Endothelial cell of umbilical vein (primary cell): ENCODE measurements at regions not wholly inside any gene's neighbourhood (a gene's known extent, or its start where the extent isn't known, plus 50 kb on each side); places are given as distances from the start of the nearest gene placed in this dataset.

Experiments
- BruUV-seq: library from RNA; stranded (reverse); fragments of 400-500 nt; replicated peaks from 2 replicates; lab custom pipeline; 2021; lab: Mats Ljungman, UMichigan
- CTCF ChIA-PET: fragments of 300-600, 350-600 bp; sonication (Branson Sonifier 250); formaldehyde crosslinking; loops from one replicate; lab custom pipeline; 2021; ENCODE audit warnings: antibody characterized with exemption, inconsistent platforms; lab: Charles Lee
- POLR2A ChIA-PET: fragments of 300-600, 350-600 bp; sonication (Branson Sonifier 250); formaldehyde crosslinking; loops from one replicate; lab custom pipeline; 2021; ENCODE audit warnings: antibody characterized with exemption, inconsistent platforms; lab: Charles Lee
- DNase-seq: peaks from one replicate; pipeline ENCODE4 v3.0.0-alpha.2; 2011; ENCODE audit warnings: low read depth, low spot score
- FAIRE-seq: peaks from 2 replicates; lab custom pipeline; 2011; peaks lifted over from hg19 to GRCh38; lab: Jason Lieb, UNC
- H2AFZ ChIP-seq: 2 replicates; pipeline ENCODE4 v1.6.0; 2012; ENCODE audit warnings: low read depth, low read length, control low read depth, inconsistent platforms
- H3K27ac ChIP-seq: 2 replicates; pipeline ENCODE4 v1.5.1; 2011; ENCODE audit warnings: low read depth, mild to moderate bottlenecking, control low read depth, low read length, moderate library complexity; ENCODE audit not compliant: insufficient read depth
- H3K27me3 ChIP-seq, 2 experiments: 2 replicates each; pipeline versions ENCODE4 v1.6.0 to v1.6.1; 2011; ENCODE audit warnings: low read length in 2 of 2, mixed read lengths in 1 of 2; ENCODE audit not compliant: control insufficient read depth in 2 of 2, insufficient read depth in 2 of 2
- H3K36me3 ChIP-seq, 2 experiments: 2 replicates in 1 of 2; 3 replicates in 1 of 2; pipeline ENCODE4 v1.5.1; 2011; ENCODE audit warnings: low read length in 2 of 2, mild to moderate bottlenecking in 1 of 2, moderate library complexity in 1 of 2; ENCODE audit not compliant: control insufficient read depth in 2 of 2, insufficient read depth in 2 of 2; ENCODE audit errors: extremely low read depth in 1 of 2
- H3K4me1 ChIP-seq: 3 replicates; pipeline ENCODE4 v1.5.1; 2011; ENCODE audit warnings: mild to moderate bottlenecking, low read length; ENCODE audit not compliant: control insufficient read depth, insufficient read depth; ENCODE audit errors: extremely low read depth
- H3K4me2 ChIP-seq: 2 replicates; pipeline ENCODE4 v1.6.1; 2011; ENCODE audit warnings: low read length, control low read depth, mixed read lengths; ENCODE audit not compliant: insufficient read depth
- H3K4me3 ChIP-seq, 3 experiments: fragments of 200-600 bp in 1 of 3; sonication (generic), shearing (Covaris generic) in 1 of 3; replicated peaks in 1 of 3; 2 replicates each; pipeline ENCODE4 v1.5.1; 2011 to 2016; ENCODE audit warnings: control low read depth in 3 of 3, low read length in 3 of 3, mild to moderate bottlenecking in 2 of 3, inconsistent platforms in 1 of 3, low read depth in 1 of 3, moderate library complexity in 1 of 3; ENCODE audit not compliant: insufficient read depth in 1 of 3
- H3K79me2 ChIP-seq: 2 replicates; pipeline ENCODE4 v1.6.0; 2012; ENCODE audit warnings: low read length, inconsistent platforms; ENCODE audit not compliant: control insufficient read depth, insufficient read depth
- H3K9ac ChIP-seq: replicated peaks from 2 replicates; pipeline ENCODE3; 2011; ENCODE audit warnings: low read length, control low read depth; ENCODE audit not compliant: insufficient read depth; ENCODE audit errors: extremely low read depth
- H3K9me1 ChIP-seq: replicated peaks from 3 replicates; pipeline ENCODE4 v1.6.0; 2011; ENCODE audit warnings: mild to moderate bottlenecking, low read length; ENCODE audit not compliant: control insufficient read depth, insufficient read depth; ENCODE audit errors: extremely low read depth
- H3K9me3 ChIP-seq: replicated peaks from 2 replicates; pipeline ENCODE4 v1.5.1; 2012; ENCODE audit warnings: low read length, inconsistent platforms; ENCODE audit not compliant: control insufficient read depth, insufficient read depth
- H4K20me1 ChIP-seq: replicated peaks from 2 replicates; pipeline ENCODE3; 2011; ENCODE audit warnings: mild to moderate bottlenecking, low read length; ENCODE audit not compliant: control insufficient read depth, insufficient read depth; ENCODE audit errors: extremely low read depth
- CTCF ChIP-seq, 2 donors: IDR thresholded peaks; 1 replicate in 1 of 2; 2 replicates in 1 of 2; pipeline ENCODE4 v1.5.1; 2011; ENCODE audit warnings: low read length in 2 of 2, mild to moderate bottlenecking in 2 of 2, moderate library complexity in 2 of 2, control low read depth in 1 of 2, inconsistent platforms in 1 of 2, low read depth in 1 of 2; ENCODE audit not compliant: insufficient read depth in 1 of 2; ENCODE audit errors: extremely low read depth in 1 of 2
- EZH2 ChIP-seq: IDR thresholded peaks from 2 replicates; pipeline ENCODE4 v1.6.1; 2012; ENCODE audit warnings: borderline replicate concordance, low read depth, mild to moderate bottlenecking, moderate library complexity, low read length, inconsistent platforms; ENCODE audit not compliant: severe bottlenecking
- GATA2 ChIP-seq: IDR thresholded peaks from 2 replicates; pipeline ENCODE4 v1.7.0; 2011; ENCODE audit warnings: low read depth, mild to moderate bottlenecking, moderate library complexity, mixed read lengths, low read length; ENCODE audit not compliant: insufficient read length, insufficient read depth
- JUN ChIP-seq: IDR thresholded peaks from 2 replicates; pipeline ENCODE4 v1.6.1; 2011; ENCODE audit warnings: borderline replicate concordance, low read depth; ENCODE audit not compliant: insufficient read length, insufficient read depth
- MAX ChIP-seq: IDR thresholded peaks from 2 replicates; pipeline ENCODE4 v1.6.1; 2011; ENCODE audit not compliant: insufficient read depth, insufficient read length
- POLR2A ChIP-seq: IDR thresholded peaks from 2 replicates; pipeline ENCODE4 v1.6.1; 2012; ENCODE audit warnings: low read depth, mild to moderate bottlenecking, control low read depth, low read length
- POLR2AphosphoS5 ChIP-seq: IDR thresholded peaks from 2 replicates; pipeline ENCODE4 v1.6.1; 2012; ENCODE audit warnings: low read depth, mild to moderate bottlenecking, control low read depth, low read length, moderate library complexity; ENCODE audit not compliant: insufficient read depth
- dilution Hi-C: fragments of 300-500 bp; cut with MboI; formaldehyde crosslinking; loops from one replicate; pipeline ENCODE4 v1.15.0; 2019; ENCODE audit warnings: low sequenced_read_pairs; ENCODE audit not compliant: extremely low pct_ligation_motif_present
- intact Hi-C: fragments of 100-400 bp; cut with micrococcal nuclease; formaldehyde crosslinking; loops from one replicate; pipeline ENCODE4 v1.10.0; 2022

- H4K20me1 ChIP-seq = no peaks in the 10 kb centered on the region
- H3K4me1 ChIP-seq = no peaks in the 10 kb centered on the region
- no peaks in the 10 kb centered on the region for H3K36me3 ChIP-seq
- dilution Hi-C loops (no loop called here), intact Hi-C loops (no loop called here)
- no peak overlapping the region for H3K9ac ChIP-seq
- H3K27me3 ChIP-seq = no peaks in the 10 kb centered on the region
- DNase-seq (no peak), FAIRE-seq (no peak)
- ChIA-PET CTCF (no interaction called here), POLR2A (no interaction called here)
- H3K79me2 ChIP-seq = no peaks in the 10 kb centered on the region
- no peaks in the 10 kb centered on the region for H3K9me3 ChIP-seq
- no peak overlapping the region for H2AFZ ChIP-seq
- no peak for TF ChIP-seq CTCF (IDR thresholded peaks at IDR 0.05; ENCODE audit: extremely low read depth in 1 of 2, insufficient read depth in 1 of 2, low read depth in 1 of 2, low read length in 2 of 2)
- TF ChIP-seq JUN = no peak
- TF ChIP-seq POLR2A = no peak
- TF ChIP-seq EZH2 = no peak
- no peak for TF ChIP-seq MAX
- no peak for TF ChIP-seq POLR2AphosphoS5
- no peak for TF ChIP-seq GATA2
- H3K4me2 ChIP-seq = no peak overlapping the region
- H3K27ac ChIP-seq = no peak overlapping the region
- H3K4me3 ChIP-seq = no peak overlapping the region
- no TSS peak for BruUV-seq
- no peaks in the 10 kb centered on the region for H3K9me1 ChIP-seq
Measured at GRCh38 chr3:117750674-117751269, 1041.2 kb downstream of the TUSC7 start.
